GM12875 (cell line): ENCODE measurements at regions not wholly inside any gene's neighbourhood (a gene's known extent, or its start where the extent isn't known, plus 50 kb on each side); places are given as distances from the start of the nearest gene placed in this dataset.

Source experiments
- H3K4me3 ChIP-seq: one replicate; pipeline ENCODE4 v1.5.1; 2011; ENCODE audit warnings: low read depth, low read length, control low read depth
- TF ChIP-seq, protein P1 (sequence below): IDR thresholded peaks from 2 replicates; pipeline ENCODE4 v1.5.1; 2011; ENCODE audit warnings: low read depth, mild to moderate bottlenecking, control low read depth, inconsistent platforms, low read length, moderate library complexity, borderline replicate concordance; ENCODE audit not compliant: insufficient read depth

DNA sequence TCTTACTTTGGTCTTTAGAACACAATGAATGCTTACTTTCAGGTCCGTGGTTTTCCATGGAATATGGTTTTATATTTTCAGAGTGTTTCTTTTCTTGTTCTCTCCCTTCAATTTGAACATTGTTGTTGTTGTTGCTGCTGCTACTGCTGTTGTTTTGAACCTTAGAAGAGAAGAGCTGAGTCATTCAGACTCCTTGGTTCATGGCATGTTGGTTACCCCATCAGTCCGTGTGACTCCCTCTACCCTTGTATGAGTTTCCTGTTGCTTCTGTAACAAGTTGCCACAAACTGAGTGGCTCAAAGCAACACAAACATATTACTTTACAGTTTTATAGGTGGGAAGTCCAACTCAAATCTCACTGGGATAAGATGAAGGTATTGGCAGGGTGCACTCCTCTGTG lies 511.0 kb downstream of the INSC start:
- H3K4me3 ChIP-seq, result no peak overlapping the region
- TF ChIP-seq, protein P1, sequence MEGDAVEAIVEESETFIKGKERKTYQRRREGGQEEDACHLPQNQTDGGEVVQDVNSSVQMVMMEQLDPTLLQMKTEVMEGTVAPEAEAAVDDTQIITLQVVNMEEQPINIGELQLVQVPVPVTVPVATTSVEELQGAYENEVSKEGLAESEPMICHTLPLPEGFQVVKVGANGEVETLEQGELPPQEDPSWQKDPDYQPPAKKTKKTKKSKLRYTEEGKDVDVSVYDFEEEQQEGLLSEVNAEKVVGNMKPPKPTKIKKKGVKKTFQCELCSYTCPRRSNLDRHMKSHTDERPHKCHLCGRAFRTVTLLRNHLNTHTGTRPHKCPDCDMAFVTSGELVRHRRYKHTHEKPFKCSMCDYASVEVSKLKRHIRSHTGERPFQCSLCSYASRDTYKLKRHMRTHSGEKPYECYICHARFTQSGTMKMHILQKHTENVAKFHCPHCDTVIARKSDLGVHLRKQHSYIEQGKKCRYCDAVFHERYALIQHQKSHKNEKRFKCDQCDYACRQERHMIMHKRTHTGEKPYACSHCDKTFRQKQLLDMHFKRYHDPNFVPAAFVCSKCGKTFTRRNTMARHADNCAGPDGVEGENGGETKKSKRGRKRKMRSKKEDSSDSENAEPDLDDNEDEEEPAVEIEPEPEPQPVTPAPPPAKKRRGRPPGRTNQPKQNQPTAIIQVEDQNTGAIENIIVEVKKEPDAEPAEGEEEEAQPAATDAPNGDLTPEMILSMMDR, result no peak

DNA sequence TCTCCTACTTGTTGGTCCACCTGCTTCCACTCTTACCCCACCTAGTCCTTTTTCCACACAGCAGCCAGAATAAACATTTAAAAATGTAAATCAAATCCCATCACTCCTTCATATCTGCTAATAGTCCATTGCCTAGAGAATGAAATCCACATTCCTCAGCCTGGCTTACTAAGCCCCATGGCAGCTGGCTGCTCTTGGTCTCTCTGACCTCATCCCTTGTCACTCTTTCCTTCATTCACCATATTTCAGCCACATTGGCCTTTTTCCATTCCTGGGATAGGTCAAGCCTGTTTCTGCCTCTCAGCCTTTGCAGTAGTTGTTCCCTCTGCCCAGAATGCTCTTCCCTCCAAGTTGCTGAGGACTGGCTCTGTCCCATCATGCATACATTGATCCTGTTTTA lies 512.8 kb downstream of the INSC start:
- no peak overlapping the region for H3K4me3 ChIP-seq
- TF ChIP-seq, protein P1, result no peak

- TF ChIP-seq, protein P1, result peak; percentile 38; the same call in 1 of the 2 replicates
- H3K4me3 ChIP-seq, result no peak overlapping the region
Measured at GRCh38 chr11:15629690-15630321, 515.1 kb downstream of the INSC start.

- TF ChIP-seq, protein P1, result no peak
- no peak overlapping the region for H3K4me3 ChIP-seq
Measured at GRCh38 chr11:15630896-15631295, 516.2 kb downstream of the INSC start.

- no peak overlapping the region for H3K4me3 ChIP-seq
- TF ChIP-seq, protein P1, result no peak
Measured at GRCh38 chr11:15635521-15635920, 520.8 kb downstream of the INSC start.

DNA sequence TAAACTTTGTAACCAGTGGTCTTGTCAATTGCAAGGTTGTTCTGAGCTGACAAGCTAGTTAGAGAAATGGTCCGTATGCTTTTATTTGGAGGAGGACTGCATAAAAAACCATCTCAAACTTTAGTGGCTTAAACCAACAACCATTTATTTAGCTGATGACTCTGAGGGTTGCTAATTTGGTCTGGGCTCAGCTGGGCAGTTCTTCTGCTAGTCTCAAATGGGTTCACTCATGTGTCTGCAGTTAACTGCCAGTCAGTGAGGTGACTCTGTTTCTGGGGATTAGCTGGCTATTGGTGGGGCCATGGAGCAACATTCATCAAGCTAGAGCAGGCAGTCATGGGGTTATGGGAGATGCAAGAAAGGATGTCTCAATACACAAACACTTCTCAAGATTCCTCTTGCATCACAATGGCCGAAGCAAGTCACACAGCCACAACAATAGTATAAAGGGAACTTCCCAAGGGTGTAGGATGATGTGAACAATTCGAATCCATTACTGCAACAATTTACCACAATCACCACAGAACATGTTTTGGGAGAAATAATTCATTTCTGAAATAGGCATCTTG lies 521.9 kb downstream of the INSC start:
- TF ChIP-seq, protein P1, result no peak
- H3K4me3 ChIP-seq, result no peak overlapping the region

DNA sequence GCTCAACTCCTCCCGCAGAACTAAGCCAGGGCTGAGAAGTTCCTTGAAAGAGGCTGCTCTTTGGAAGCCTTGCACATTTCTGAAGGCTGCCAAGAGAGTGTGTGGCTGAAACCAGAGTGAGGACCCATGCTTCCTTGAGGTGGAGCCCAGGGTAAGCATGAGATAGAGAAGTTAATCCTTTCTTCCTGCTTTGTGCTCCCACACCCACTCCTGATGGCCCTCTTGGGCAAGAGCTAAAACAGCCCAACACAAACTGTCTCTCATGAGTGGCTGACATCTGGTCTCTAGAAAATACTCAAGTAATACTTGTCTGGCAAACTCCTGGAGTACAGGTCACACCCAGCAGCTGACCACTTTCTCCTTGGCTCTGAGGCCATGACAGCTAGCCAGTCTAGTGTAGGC lies 523.7 kb downstream of the INSC start:
- TF ChIP-seq, protein P1, result no peak
- no peak overlapping the region for H3K4me3 ChIP-seq
